Sigmoid colon (tissue), 6 donors: ENCODE measurements at regions not wholly inside any gene's neighbourhood (a gene's known extent, or its start where the extent isn't known, plus 50 kb on each side); places are given as distances from the start of the nearest gene placed in this dataset.

Experiments used
- DNase-seq: peaks from one replicate; pipeline ENCODE4 v3.0.0-alpha.2; 2019
- H3K27ac ChIP-seq, 4 donors: fragments of 200-600 bp; sonication (generic); one replicate each; pipeline ENCODE4 v1.5.1; 2016 to 2019; ENCODE audit warnings: mild to moderate bottlenecking in 1 of 4
- H3K27me3 ChIP-seq, 3 donors: fragments of 200-600 bp; sonication (generic); one replicate each; pipeline ENCODE4 v1.5.1; 2019; ENCODE audit warnings: mild to moderate bottlenecking in 1 of 3
- H3K36me3 ChIP-seq, 4 donors: fragments of 200-600 bp; sonication (generic); one replicate each; pipeline ENCODE4 v1.5.1; 2016 to 2019
- H3K4me1 ChIP-seq, 4 donors: fragments of 200-600 bp; sonication (generic); one replicate each; pipeline ENCODE4 v1.5.1; 2017 to 2019
- H3K4me3 ChIP-seq, 4 donors: fragments of 200-600 bp; sonication (generic); one replicate each; pipeline ENCODE4 v1.5.1; 2017 to 2019; ENCODE audit warnings: mild to moderate bottlenecking in 2 of 4, moderate library complexity in 1 of 4
- H3K9me3 ChIP-seq, 4 donors: fragments of 200-600 bp in 3 of 4; sonication (generic) in 3 of 4; one replicate each; pipeline versions ENCODE4 v1.5.1 to v1.6.1; 2013 to 2019
- CTCF ChIP-seq, 4 experiments: fragments of 450-650 bp in 3 of 4; fragments of 200-600 bp in 1 of 4; IDR thresholded peaks; one replicate each; pipeline ENCODE4 v1.5.1; 2016 to 2019; ENCODE audit warnings: antibody characterized with exemption in 4 of 4, mild to moderate bottlenecking in 3 of 4, moderate library complexity in 2 of 4
- EP300 ChIP-seq, 4 donors: sonication (generic); formaldehyde crosslinking; IDR thresholded peaks; one replicate each; pipeline ENCODE4 v1.6.1; 2017; ENCODE audit warnings: antibody characterized with exemption in 4 of 4
- POLR2A ChIP-seq, 2 donors: fragments of 450-650 bp; IDR thresholded peaks; one replicate each; pipeline ENCODE4 v1.6.1; 2016; ENCODE audit warnings: antibody characterized with exemption in 2 of 2, mild to moderate bottlenecking in 2 of 2, moderate library complexity in 2 of 2
- POLR2AphosphoS5 ChIP-seq, 4 donors: sonication (generic); formaldehyde crosslinking; IDR thresholded peaks; one replicate each; pipeline ENCODE4 v1.6.1; 2017; ENCODE audit warnings: antibody characterized with exemption in 4 of 4
- WGBS, 2 donors: extraction: QIAGEN DNeasy Blood & Tissue Kit; methylation state at CpG; one replicate each; pipeline ENCODE4 v1.1.7; 2013; 5-methylcytosine and 5-hydroxymethylcytosine counted together
- intact Hi-C: fragments of 100-400 bp; cut with DNase I; formaldehyde crosslinking; loops from one replicate; pipeline ENCODE4 v1.15.1; 2023
- donor health status: healthy with polysubstance abuse.
- donor health status: healthy.

GRCh38 chr2:34853646-34854045, 1254.5 kb upstream of the FAM98A start:
- H3K27me3 ChIP-seq = no peaks in the 10 kb centered on the region
- 70 to 77% methylated on average over 5 of the region's 5 CpGs for WGBS, 2 donors
- H3K27ac ChIP-seq = no peak overlapping the region
- H3K9me3 ChIP-seq = peaks cover 0 to 4% (median 0%) of the 10 kb centered on the region in 4 donors
- intact Hi-C loops = no loop called here
- no peak overlapping the region for H3K4me3 ChIP-seq
- H3K36me3 ChIP-seq = no peaks in the 10 kb centered on the region
- no peak for DNase-seq
- TF ChIP-seq EP300 (IDR thresholded peaks at IDR 0.05) (no peak), CTCF (IDR thresholded peaks at IDR 0.05) (no peak), POLR2A (IDR thresholded peaks at IDR 0.05) (no peak), POLR2AphosphoS5 (IDR thresholded peaks at IDR 0.05) (no peak)
- no peaks in the 10 kb centered on the region for H3K4me1 ChIP-seq

DNA sequence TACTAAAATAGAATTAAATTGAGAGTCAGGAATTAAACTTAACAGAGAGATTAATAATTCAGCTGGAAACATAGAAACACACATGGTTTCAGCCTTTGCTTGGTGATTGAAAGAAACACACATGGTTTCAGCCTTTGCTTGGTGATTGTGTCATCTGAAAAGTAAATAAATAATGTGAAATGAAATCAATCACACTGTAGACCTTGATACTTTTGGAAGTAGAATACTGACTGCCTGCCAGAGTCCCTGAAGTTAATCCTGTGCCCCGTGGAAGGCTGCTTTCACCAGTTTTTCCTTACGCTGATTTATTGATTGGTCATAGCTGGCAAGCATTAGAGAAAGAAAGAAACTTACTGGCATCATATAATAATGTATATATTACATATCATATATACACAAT, 1252.7 kb upstream of the FAM98A start:
- Histone ChIP-seq H3K4me3 (no peak overlapping the region), H3K9me3 (peaks cover 0 to 4% (median 0%) of the 10 kb centered on the region in 4 donors), H3K36me3 (no peaks in the 10 kb centered on the region), H3K27ac (no peak overlapping the region), H3K27me3 (no peaks in the 10 kb centered on the region), H3K4me1 (no peaks in the 10 kb centered on the region)
- 81 to 93% methylated on average over 2 of the region's 2 CpGs for WGBS, 2 donors
- TF ChIP-seq POLR2A (IDR thresholded peaks at IDR 0.05) (no peak), CTCF (IDR thresholded peaks at IDR 0.05) (no peak), POLR2AphosphoS5 (IDR thresholded peaks at IDR 0.05) (no peak), EP300 (IDR thresholded peaks at IDR 0.05) (no peak)
- intact Hi-C loops = no loop called here
- no peak for DNase-seq

GRCh38 chr2:34849827-34850226, 1250.7 kb upstream of the FAM98A start:
- no peaks in the 10 kb centered on the region for H3K36me3 ChIP-seq
- H3K27me3 ChIP-seq = no peaks in the 10 kb centered on the region
- no peak overlapping the region for H3K4me3 ChIP-seq
- TF ChIP-seq POLR2AphosphoS5 (IDR thresholded peaks at IDR 0.05) (no peak), POLR2A (IDR thresholded peaks at IDR 0.05) (no peak)
- intact Hi-C loops = no loop called here
- no peaks in the 10 kb centered on the region for H3K4me1 ChIP-seq
- peaks cover 0 to under 1% (median 0%) of the 10 kb centered on the region in 4 donors for H3K9me3 ChIP-seq
- no peak overlapping the region for H3K27ac ChIP-seq
- no peak for DNase-seq
- 73 to 86% methylated on average over 3 of the region's 3 CpGs for WGBS, 2 donors

- Histone ChIP-seq H3K27me3 (no peaks in the 10 kb centered on the region), H3K9me3 (no peaks in the 10 kb centered on the region), H3K27ac (no peak overlapping the region), H3K36me3 (no peaks in the 10 kb centered on the region), H3K4me1 (no peaks in the 10 kb centered on the region), H3K4me3 (no peak overlapping the region)
- TF ChIP-seq EP300 (IDR thresholded peaks at IDR 0.05) (no peak), POLR2AphosphoS5 (IDR thresholded peaks at IDR 0.05) (no peak), CTCF (IDR thresholded peaks at IDR 0.05) (no peak), POLR2A (IDR thresholded peaks at IDR 0.05) (no peak)
- DNase-seq = no peak
- intact Hi-C loops = no loop called here
- 35 to 83% methylated on average over 3 of the region's 3 CpGs for WGBS, 2 donors
Observed at GRCh38 chr2:34848691-34849090, 1249.6 kb upstream of the FAM98A start.

- no peaks in the 10 kb centered on the region for H3K4me1 ChIP-seq
- H3K9me3 ChIP-seq = no peaks in the 10 kb centered on the region
- intact Hi-C loops = no loop called here
- 64 to 85% methylated on average over 2 of the region's 2 CpGs for WGBS, 2 donors
- TF ChIP-seq CTCF (IDR thresholded peaks at IDR 0.05) (no peak), POLR2AphosphoS5 (IDR thresholded peaks at IDR 0.05) (no peak), POLR2A (IDR thresholded peaks at IDR 0.05) (no peak), EP300 (IDR thresholded peaks at IDR 0.05) (no peak)
- H3K27ac ChIP-seq = no peak overlapping the region
- no peaks in the 10 kb centered on the region for H3K36me3 ChIP-seq
- no peak for DNase-seq
- H3K27me3 ChIP-seq = no peaks in the 10 kb centered on the region
- no peak overlapping the region for H3K4me3 ChIP-seq
Observed at GRCh38 chr2:34848132-34848531, 1249.0 kb upstream of the FAM98A start.
